Body of pancreas (tissue), 4 donors: ENCODE measurements at regions not wholly inside any gene's neighbourhood (a gene's known extent, or its start where the extent isn't known, plus 50 kb on each side); places are given as distances from the start of the nearest gene placed in this dataset.

Source experiments
- ATAC-seq: fragments of 150-250 bp; one replicate; pipeline ENCODE4 v1.9.1; 2016
- DNase-seq, 4 donors: peaks; one replicate each; pipeline ENCODE4 v3.0.0-alpha.2; 2019
- H3K27ac ChIP-seq, 4 donors: fragments of 200-600 bp; sonication (generic); 1 replicate in 3 of 4; 2 replicates in 1 of 4; pipeline versions ENCODE4 v1.5.1 to v1.6.1; 2016 to 2019; ENCODE audit warnings: mild to moderate bottlenecking in 1 of 4, mixed read lengths in 1 of 4, moderate library complexity in 1 of 4
- H3K27me3 ChIP-seq, 2 donors: fragments of 200-600 bp; sonication (generic); one replicate each; pipeline ENCODE4 v1.6.0; 2016; ENCODE audit warnings: mild to moderate bottlenecking in 1 of 2
- H3K36me3 ChIP-seq, 2 donors: fragments of 200-600 bp; sonication (generic); replicated peaks in 1 of 2; 2 replicates each; pipeline ENCODE4 v1.5.1; 2016; ENCODE audit warnings: low read depth in 2 of 2; ENCODE audit not compliant: insufficient read depth in 1 of 2
- H3K4me1 ChIP-seq: fragments of 200-600 bp; sonication (generic); one replicate; pipeline ENCODE4 v1.6.0; 2016
- H3K4me3 ChIP-seq, 2 donors: fragments of 200-600 bp; sonication (generic); 1 replicate in 1 of 2; 2 replicates in 1 of 2; pipeline ENCODE4 v1.5.1; 2016 to 2019
- H3K9me3 ChIP-seq, 3 donors: fragments of 200-600 bp; sonication (generic); 1 replicate in 2 of 3; 2 replicates in 1 of 3; pipeline ENCODE4 v1.5.1; 2016
- CTCF ChIP-seq, 7 experiments: fragments of 450-650 bp in 4 of 7; fragments of 200-600 bp in 3 of 7; sonication (generic) in 3 of 7; IDR thresholded peaks; one replicate each; pipeline ENCODE4 v1.5.1; 2016 to 2019; ENCODE audit warnings: antibody characterized with exemption in 7 of 7
- POLR2A ChIP-seq, 3 donors: fragments of 450-650 bp; IDR thresholded peaks; one replicate each; pipeline ENCODE4 v1.6.1; 2016; ENCODE audit warnings: antibody characterized with exemption in 3 of 3, mild to moderate bottlenecking in 2 of 3
- WGBS, 2 donors: methylation state at CpG; one replicate each; pipeline ENCODE4 v1.1.5; 2017; 5-methylcytosine and 5-hydroxymethylcytosine counted together
- intact Hi-C: fragments of 100-400 bp; cut with DNase I; formaldehyde crosslinking; loops from one replicate; pipeline ENCODE4 v1.15.1; 2023

GRCh38 chr14:51547260-51547659 lies 104.5 kb upstream of the FRMD6 start:
- 47 to 59% methylated on average over 3 of the region's 3 CpGs for WGBS, 2 donors
- Histone ChIP-seq H3K27me3 (no peaks in the 10 kb centered on the region), H3K36me3 (no peaks in the 10 kb centered on the region), H3K9me3 (no peaks in the 10 kb centered on the region), H3K4me3 (no peak overlapping the region), H3K4me1 (no peaks in the 10 kb centered on the region), H3K27ac (no peak overlapping the region)
- TF ChIP-seq POLR2A (IDR thresholded peaks at IDR 0.05) = no peak
- TF ChIP-seq CTCF (IDR thresholded peaks at IDR 0.05) = no peak
- intact Hi-C loops = no loop called here
- DNase-seq (peak in 2 of 4 donors; percentile 15 to 17), ATAC-seq (peak; percentile 35)

GRCh38 chr14:51547701-51548100 lies 104.0 kb upstream of the FRMD6 start:
- 56 to 69% methylated on average over 2 of the region's 2 CpGs for WGBS, 2 donors
- no peak for ATAC-seq
- Histone ChIP-seq H3K27me3 (no peaks in the 10 kb centered on the region), H3K36me3 (no peaks in the 10 kb centered on the region), H3K4me3 (no peak overlapping the region), H3K4me1 (no peaks in the 10 kb centered on the region), H3K9me3 (no peaks in the 10 kb centered on the region), H3K27ac (no peak overlapping the region)
- no peak for DNase-seq
- TF ChIP-seq POLR2A (IDR thresholded peaks at IDR 0.05) (no peak), CTCF (IDR thresholded peaks at IDR 0.05) (no peak)
- intact Hi-C loops = no loop called here

GRCh38 chr14:51548187-51548586 lies 103.5 kb upstream of the FRMD6 start:
- H3K27ac ChIP-seq = no peak overlapping the region

GRCh38 chr14:51550636-51551035 lies 101.1 kb upstream of the FRMD6 start:
- Histone ChIP-seq H3K4me1 (no peaks in the 10 kb centered on the region), H3K9me3 (no peaks in the 10 kb centered on the region), H3K27me3 (no peaks in the 10 kb centered on the region), H3K36me3 (no peaks in the 10 kb centered on the region), H3K4me3 (no peak overlapping the region), H3K27ac (no peak overlapping the region)
- 70 to 76% methylated on average over 5 of the region's 5 CpGs for WGBS, 2 donors
- TF ChIP-seq POLR2A (IDR thresholded peaks at IDR 0.05) (no peak), CTCF (IDR thresholded peaks at IDR 0.05) (no peak)
- ATAC-seq (no peak), DNase-seq (no peak)
- intact Hi-C loops = no loop called here

More at GRCh38 chr14:51548187-51548586, 103.5 kb upstream of the FRMD6 start:
- TF ChIP-seq CTCF (IDR thresholded peaks at IDR 0.05) = no peak
- TF ChIP-seq POLR2A (IDR thresholded peaks at IDR 0.05) = no peak
- H3K9me3 ChIP-seq = no peaks in the 10 kb centered on the region
- intact Hi-C loops = no loop called here
- no peaks in the 10 kb centered on the region for H3K4me1 ChIP-seq
- no peaks in the 10 kb centered on the region for H3K36me3 ChIP-seq
- ATAC-seq = no peak
- no peaks in the 10 kb centered on the region for H3K27me3 ChIP-seq
- WGBS, 2 donors = 62 to 71% methylated on average over 4 of the region's 4 CpGs
- DNase-seq = no peak
- H3K4me3 ChIP-seq = no peak overlapping the region

DNA sequence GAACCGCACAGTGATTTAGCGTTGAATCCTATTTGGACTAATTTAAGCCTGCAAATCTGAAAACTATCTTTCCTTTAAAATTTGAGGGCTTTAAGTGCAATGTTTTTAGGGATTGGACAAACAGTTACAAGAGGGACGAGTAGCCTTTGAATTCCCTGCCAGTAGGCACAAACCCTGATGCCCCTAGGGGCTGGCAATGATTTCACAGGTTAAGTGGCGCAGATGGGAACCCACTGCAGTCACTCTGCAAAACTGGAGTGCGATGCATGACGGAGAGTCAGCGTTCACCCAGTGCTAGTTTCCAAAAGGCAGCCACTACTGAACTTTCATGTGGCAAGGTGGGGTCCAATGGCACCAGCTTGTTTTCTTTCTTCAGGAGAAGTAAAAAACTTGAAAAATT lies 99.4 kb upstream of the FRMD6 start:
- H3K27me3 ChIP-seq = no peaks in the 10 kb centered on the region
- ATAC-seq (no peak), DNase-seq (no peak)
- H3K36me3 ChIP-seq = no peaks in the 10 kb centered on the region
- no peak overlapping the region for H3K4me3 ChIP-seq
- no peaks in the 10 kb centered on the region for H3K9me3 ChIP-seq
- TF ChIP-seq POLR2A (IDR thresholded peaks at IDR 0.05) (no peak), CTCF (IDR thresholded peaks at IDR 0.05) (no peak)
- no peak overlapping the region for H3K27ac ChIP-seq
- H3K4me1 ChIP-seq = no peaks in the 10 kb centered on the region
- intact Hi-C loops = no loop called here
- 81 to 90% methylated on average over 7 of the region's 7 CpGs for WGBS, 2 donors
